ENCODE measurements at regions not wholly inside any gene's neighbourhood (a gene's known extent, or its start where the extent isn't known, plus 50 kb on each side); places are given as distances from the start of the nearest gene placed in this dataset.

DNA sequence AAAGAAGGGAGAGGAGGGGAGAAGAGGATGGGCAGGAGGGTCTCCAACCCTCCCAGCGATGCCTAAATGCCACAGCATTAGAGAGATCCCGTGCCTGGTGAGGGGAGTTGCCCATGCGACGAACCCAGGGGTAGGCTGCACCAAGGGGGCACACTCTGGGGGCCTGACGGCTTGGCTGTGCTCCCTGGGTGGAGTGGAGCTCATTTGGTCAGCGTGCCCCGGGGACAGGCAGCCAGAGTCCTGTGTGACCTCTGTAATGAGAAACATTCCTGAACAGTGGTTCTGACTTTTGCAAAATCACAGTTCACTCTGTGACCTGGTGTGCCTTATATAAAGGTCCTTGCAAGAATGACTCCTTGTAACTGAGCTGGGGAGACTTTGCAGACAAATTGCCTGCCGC lies 205.0 kb upstream of the N4BP1 start:
- H3K27me3 ChIP-seq (replicated peaks in 1 of 4; ENCODE audit: control extremely low read depth in 1 of 4, control insufficient read depth in 3 of 4, insufficient read depth in 4 of 4, low read length in 3 of 4), result peaks cover 0 to 13% (median 3%) of the 10 kb centered on the region in 4 experiments
- DNase-seq (no peak), ATAC-seq (ENCODE audit: low read depth) (no peak)
- ChIA-PET CTCF (no interaction called here), POLR2A (no interaction called here)
- peaks cover 0 to 24% (median 0%) of the 10 kb centered on the region in 3 donors for H3K9me3 ChIP-seq (ENCODE audit: control extremely low read depth in 1 of 3, control insufficient read depth in 2 of 3, insufficient read depth in 1 of 3, low read length in 2 of 3)
- H3K4me2 ChIP-seq (replicated peaks; ENCODE audit: low read depth, low read length, poor library complexity, severe bottlenecking), result no peak overlapping the region
- H2AFZ ChIP-seq (ENCODE audit: insufficient read depth, low read depth, low read length, poor library complexity, severe bottlenecking), result no peak overlapping the region
- TF ChIP-seq EZH2 (IDR thresholded peaks at IDR 0.05; ENCODE audit: borderline replicate concordance, insufficient read depth, low read depth, low read length, poor library complexity, severe bottlenecking), result no peak
- TF ChIP-seq, protein P1, sequence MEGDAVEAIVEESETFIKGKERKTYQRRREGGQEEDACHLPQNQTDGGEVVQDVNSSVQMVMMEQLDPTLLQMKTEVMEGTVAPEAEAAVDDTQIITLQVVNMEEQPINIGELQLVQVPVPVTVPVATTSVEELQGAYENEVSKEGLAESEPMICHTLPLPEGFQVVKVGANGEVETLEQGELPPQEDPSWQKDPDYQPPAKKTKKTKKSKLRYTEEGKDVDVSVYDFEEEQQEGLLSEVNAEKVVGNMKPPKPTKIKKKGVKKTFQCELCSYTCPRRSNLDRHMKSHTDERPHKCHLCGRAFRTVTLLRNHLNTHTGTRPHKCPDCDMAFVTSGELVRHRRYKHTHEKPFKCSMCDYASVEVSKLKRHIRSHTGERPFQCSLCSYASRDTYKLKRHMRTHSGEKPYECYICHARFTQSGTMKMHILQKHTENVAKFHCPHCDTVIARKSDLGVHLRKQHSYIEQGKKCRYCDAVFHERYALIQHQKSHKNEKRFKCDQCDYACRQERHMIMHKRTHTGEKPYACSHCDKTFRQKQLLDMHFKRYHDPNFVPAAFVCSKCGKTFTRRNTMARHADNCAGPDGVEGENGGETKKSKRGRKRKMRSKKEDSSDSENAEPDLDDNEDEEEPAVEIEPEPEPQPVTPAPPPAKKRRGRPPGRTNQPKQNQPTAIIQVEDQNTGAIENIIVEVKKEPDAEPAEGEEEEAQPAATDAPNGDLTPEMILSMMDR (IDR thresholded peaks at IDR 0.05), result no peak
- intact Hi-C loops (cut with micrococcal nuclease), result no loop called here
- WGBS (ENCODE audit: insufficient coverage), result 83% methylated on average over 8 of the region's 8 CpGs
- Mint-ChIP-seq H3K4me1 (no peaks in the 10 kb centered on the region), H3K4me3 (no peak overlapping the region), H3K9me3 (ENCODE audit: insufficient read depth) (no peaks in the 10 kb centered on the region), H3K27me3 (peaks cover 24% of the 10 kb centered on the region), H3K27ac (no peak overlapping the region)
- no peak overlapping the region for H3K4me3 ChIP-seq (ENCODE audit: control extremely low read depth in 1 of 5, extremely low read depth in 1 of 5, insufficient read depth in 1 of 5, low read depth in 2 of 5, low read length in 4 of 5)
- H4K20me1 ChIP-seq (ENCODE audit: control insufficient read depth, insufficient read depth, low read length, poor library complexity, severe bottlenecking), result no peaks in the 10 kb centered on the region
- H3K36me3 ChIP-seq (replicated peaks in 1 of 2; ENCODE audit: control extremely low read depth in 1 of 2, control insufficient read depth in 1 of 2, extremely low read depth in 1 of 2, insufficient read depth in 2 of 2, low read length in 1 of 2), result no peaks in the 10 kb centered on the region
- H3K9ac ChIP-seq (ENCODE audit: low read length), result no peak overlapping the region
- no peaks in the 10 kb centered on the region for H3K4me1 ChIP-seq (ENCODE audit: control insufficient read depth in 2 of 2, insufficient read depth in 2 of 2, low read length in 2 of 2)
- H3K27ac ChIP-seq (ENCODE audit: low read length in 2 of 2), result no peak overlapping the region
- no peaks in the 10 kb centered on the region for H3K79me2 ChIP-seq (ENCODE audit: control insufficient read depth, insufficient read depth, low read length)

- no peak for DNase-seq
- ATAC-seq (ENCODE audit: low read depth), result no peak
- no peaks in the 10 kb centered on the region for H3K4me1 ChIP-seq (ENCODE audit: control insufficient read depth in 2 of 2, insufficient read depth in 2 of 2, low read length in 2 of 2)
- TF ChIP-seq, protein P1 (IDR thresholded peaks at IDR 0.05), result no peak
- TF ChIP-seq EZH2 (IDR thresholded peaks at IDR 0.05; ENCODE audit: borderline replicate concordance, insufficient read depth, low read depth, low read length, poor library complexity, severe bottlenecking), result no peak
- no peak overlapping the region for H3K4me3 Mint-ChIP-seq
- H2AFZ ChIP-seq (ENCODE audit: insufficient read depth, low read depth, low read length, poor library complexity, severe bottlenecking), result no peak overlapping the region
- H3K36me3 ChIP-seq (replicated peaks in 1 of 2; ENCODE audit: control extremely low read depth in 1 of 2, control insufficient read depth in 1 of 2, extremely low read depth in 1 of 2, insufficient read depth in 2 of 2, low read length in 1 of 2), result no peaks in the 10 kb centered on the region
- peaks cover 0 to 24% (median 0%) of the 10 kb centered on the region in 3 donors for H3K9me3 ChIP-seq (ENCODE audit: control extremely low read depth in 1 of 3, control insufficient read depth in 2 of 3, insufficient read depth in 1 of 3, low read length in 2 of 3)
- H3K27ac ChIP-seq (ENCODE audit: low read length in 2 of 2), result no peak overlapping the region
- POLR2A ChIA-PET, result no interaction called here
- no peaks in the 10 kb centered on the region for H3K9me3 Mint-ChIP-seq (ENCODE audit: insufficient read depth)
- H3K4me3 ChIP-seq (ENCODE audit: control extremely low read depth in 1 of 5, extremely low read depth in 1 of 5, insufficient read depth in 1 of 5, low read depth in 2 of 5, low read length in 4 of 5), result no peak overlapping the region
- CTCF ChIA-PET, result no interaction called here
- H3K27me3 ChIP-seq (replicated peaks in 1 of 4; ENCODE audit: control extremely low read depth in 1 of 4, control insufficient read depth in 3 of 4, insufficient read depth in 4 of 4, low read length in 3 of 4), result peaks cover 0 to 17% (median 4%) of the 10 kb centered on the region in 4 experiments
- H3K9ac ChIP-seq (ENCODE audit: low read length), result no peak overlapping the region
- peaks cover 29% of the 10 kb centered on the region for H3K27me3 Mint-ChIP-seq
- no peaks in the 10 kb centered on the region for H3K79me2 ChIP-seq (ENCODE audit: control insufficient read depth, insufficient read depth, low read length)
- intact Hi-C loops (cut with micrococcal nuclease), result no loop called here
- H3K4me1 Mint-ChIP-seq, result no peaks in the 10 kb centered on the region
- H4K20me1 ChIP-seq (ENCODE audit: control insufficient read depth, insufficient read depth, low read length, poor library complexity, severe bottlenecking), result no peaks in the 10 kb centered on the region
- no peak overlapping the region for H3K27ac Mint-ChIP-seq
- no peak overlapping the region for H3K4me2 ChIP-seq (replicated peaks; ENCODE audit: low read depth, low read length, poor library complexity, severe bottlenecking)
These were observed 203.5 kb upstream of the N4BP1 start for GRCh38 chr16:48813485-48813884.

All from B cell (primary cell).